ENCODE measurements at regions not wholly inside any gene's neighbourhood (a gene's known extent, or its start where the extent isn't known, plus 50 kb on each side); places are given as distances from the start of the nearest gene placed in this dataset.

DNA sequence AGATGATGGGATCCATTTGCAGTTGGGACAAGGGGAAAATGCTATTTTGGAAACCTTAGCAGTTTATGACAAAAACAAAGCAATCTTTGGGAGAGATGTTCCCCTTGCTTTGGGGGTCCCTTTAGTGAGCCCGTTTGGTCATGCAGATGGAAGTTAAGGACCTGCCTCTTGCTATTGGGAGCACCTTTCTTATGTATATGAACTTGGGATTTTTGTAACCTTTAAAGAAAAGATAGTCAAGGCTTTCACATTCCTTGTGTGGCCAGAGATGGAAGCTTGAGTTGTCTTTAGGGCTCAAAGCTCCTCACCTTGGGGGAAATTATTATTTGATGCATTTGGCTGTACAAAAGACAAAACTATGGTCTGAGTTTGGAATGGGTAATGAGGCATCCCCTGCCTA is 179.0 kb upstream of the PLPP4 start:
- TF ChIP-seq, protein P1, sequence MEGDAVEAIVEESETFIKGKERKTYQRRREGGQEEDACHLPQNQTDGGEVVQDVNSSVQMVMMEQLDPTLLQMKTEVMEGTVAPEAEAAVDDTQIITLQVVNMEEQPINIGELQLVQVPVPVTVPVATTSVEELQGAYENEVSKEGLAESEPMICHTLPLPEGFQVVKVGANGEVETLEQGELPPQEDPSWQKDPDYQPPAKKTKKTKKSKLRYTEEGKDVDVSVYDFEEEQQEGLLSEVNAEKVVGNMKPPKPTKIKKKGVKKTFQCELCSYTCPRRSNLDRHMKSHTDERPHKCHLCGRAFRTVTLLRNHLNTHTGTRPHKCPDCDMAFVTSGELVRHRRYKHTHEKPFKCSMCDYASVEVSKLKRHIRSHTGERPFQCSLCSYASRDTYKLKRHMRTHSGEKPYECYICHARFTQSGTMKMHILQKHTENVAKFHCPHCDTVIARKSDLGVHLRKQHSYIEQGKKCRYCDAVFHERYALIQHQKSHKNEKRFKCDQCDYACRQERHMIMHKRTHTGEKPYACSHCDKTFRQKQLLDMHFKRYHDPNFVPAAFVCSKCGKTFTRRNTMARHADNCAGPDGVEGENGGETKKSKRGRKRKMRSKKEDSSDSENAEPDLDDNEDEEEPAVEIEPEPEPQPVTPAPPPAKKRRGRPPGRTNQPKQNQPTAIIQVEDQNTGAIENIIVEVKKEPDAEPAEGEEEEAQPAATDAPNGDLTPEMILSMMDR (IDR thresholded peaks at IDR 0.05), result no peak
- no peak for TF ChIP-seq POLR2A (IDR thresholded peaks at IDR 0.05)

All from right lobe of liver (tissue), 4 donors.